ENCODE measurements at regions not wholly inside any gene's neighbourhood (a gene's known extent, or its start where the extent isn't known, plus 50 kb on each side); places are given as distances from the start of the nearest gene placed in this dataset.

DNA sequence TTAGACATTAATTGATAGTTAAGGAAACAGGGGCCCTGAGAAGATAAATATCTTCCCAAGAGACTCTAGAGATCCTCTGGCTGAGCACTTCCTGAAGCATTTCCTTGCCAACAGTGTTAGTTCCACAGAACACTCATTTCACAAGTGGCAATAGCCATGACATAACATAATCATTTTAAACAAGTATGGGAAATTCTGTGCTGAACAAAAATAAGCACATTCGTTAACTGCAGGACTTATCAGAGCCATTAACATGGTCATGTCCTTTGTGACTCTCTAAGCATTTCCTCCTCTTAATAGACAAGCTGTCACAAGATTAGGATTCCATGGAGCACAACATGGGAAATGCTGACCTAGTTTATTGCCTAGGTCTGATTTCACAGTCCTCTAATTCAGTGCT, 184.9 kb downstream of the SNX18 start:
- TF ChIP-seq CREB1 (CRISPR knock-in tag; IDR thresholded peaks at IDR 0.05; ENCODE audit: low read depth) (no peak), EZH2 (IDR thresholded peaks at IDR 0.05; ENCODE audit: low read depth, unreplicated experiment) (no peak), POLR2AphosphoS5 (IDR thresholded peaks at IDR 0.05; ENCODE audit: low read depth) (no peak)

Data from GM23338 (cell line).